PC-3 (cell line): ENCODE measurements at regions not wholly inside any gene's neighbourhood (a gene's known extent, or its start where the extent isn't known, plus 50 kb on each side); places are given as distances from the start of the nearest gene placed in this dataset.

Source experiments
- ATAC-seq: fragments of 200-7000 bp; cut with Tn5 transposase; 2 replicates; pipeline ENCODE4 v1.9.1; 2020; ENCODE audit warnings: mild to moderate bottlenecking, moderate library complexity
- BruUV-seq: library from RNA; stranded (reverse); fragments of 400-500 nt; replicated peaks from 2 replicates; lab custom pipeline; 2021; lab: Mats Ljungman, UMichigan
- CTCF ChIA-PET: fragments of 300-600 bp; sonication (Branson Sonifier 250); formaldehyde crosslinking; loops from one replicate; lab custom pipeline; 2022; ENCODE audit warnings: antibody characterized with exemption; lab: Charles Lee
- POLR2A ChIA-PET: fragments of 300-600 bp; sonication (Branson Sonifier 250); formaldehyde crosslinking; loops from one replicate; lab custom pipeline; 2022; ENCODE audit warnings: antibody characterized with exemption; ENCODE audit not compliant: unreplicated experiment; lab: Charles Lee
- DNase-seq: peaks from one replicate; pipeline ENCODE4 v3.0.0-alpha.2; 2015
- H2AFZ ChIP-seq: fragments of 300-600 bp; sonication (generic); 2 replicates; pipeline ENCODE4 v1.6.0; 2016; ENCODE audit warnings: antibody characterized with exemption, low read length
- H3F3A ChIP-seq: fragments of 300-600 bp; sonication (generic); one replicate; pipeline ENCODE4 v1.6.0; 2017; ENCODE audit warnings: antibody characterized with exemption, low read length, control low read depth, mild to moderate bottlenecking; ENCODE audit not compliant: unreplicated experiment
- H3K27ac ChIP-seq: fragments of 300-600 bp; sonication (generic); 2 replicates; pipeline ENCODE4 v1.5.1; 2016; ENCODE audit warnings: mild to moderate bottlenecking, low read length
- H3K27me3 ChIP-seq: fragments of 300-600 bp; sonication (generic); 2 replicates; pipeline ENCODE4 v1.6.1; 2016; ENCODE audit warnings: low read length, mixed read lengths
- H3K36me3 ChIP-seq: fragments of 300-600 bp; sonication (generic); 2 replicates; pipeline ENCODE4 v1.6.1; 2016; ENCODE audit warnings: low read depth, mixed run types, low read length, mixed read lengths
- H3K4me1 ChIP-seq: fragments of 300-600 bp; sonication (generic); 2 replicates; pipeline ENCODE4 v1.5.1; 2016; ENCODE audit warnings: low read length; ENCODE audit not compliant: insufficient read depth
- H3K4me2 ChIP-seq: fragments of 300-600 bp; sonication (generic); 2 replicates; pipeline ENCODE4 v1.6.0; 2016; ENCODE audit warnings: low read length
- H3K4me3 ChIP-seq: fragments of 300-600 bp; sonication (generic); 2 replicates; pipeline ENCODE4 v1.5.1; 2016; ENCODE audit warnings: mild to moderate bottlenecking, low read length, mixed read lengths
- H3K79me2 ChIP-seq: fragments of 300-600 bp; sonication (generic); 2 replicates; pipeline ENCODE4 v1.6.1; 2017; ENCODE audit warnings: low read length, mixed read lengths
- H3K9ac ChIP-seq: fragments of 300-600 bp; sonication (generic); 2 replicates; pipeline ENCODE4 v1.6.0; 2016; ENCODE audit warnings: mild to moderate bottlenecking, low read length
- H3K9me2 ChIP-seq: fragments of 300-600 bp; sonication (generic); replicated peaks from 2 replicates; pipeline ENCODE4 v1.6.1; 2016; ENCODE audit warnings: mixed run types, low read length, mixed read lengths
- H3K9me3 ChIP-seq: fragments of 300-600 bp; sonication (generic); 2 replicates; pipeline ENCODE4 v1.6.1; 2016; ENCODE audit warnings: low read length, mixed read lengths
- H4K20me1 ChIP-seq: fragments of 300-600 bp; sonication (generic); 2 replicates; pipeline ENCODE4 v1.6.1; 2016; ENCODE audit warnings: low read length, mixed read lengths
- CTCF ChIP-seq: fragments of 300-600 bp; sonication (generic); conservative IDR thresholded peaks from 2 replicates; pipeline ENCODE4 v1.5.1; 2017; ENCODE audit warnings: antibody characterized with exemption, low read depth, mild to moderate bottlenecking, low read length
- EZH2 ChIP-seq: fragments of 300-600 bp; sonication (generic); IDR thresholded peaks from one replicate; pipeline ENCODE4 v1.6.1; 2017; ENCODE audit warnings: antibody characterized with exemption, mild to moderate bottlenecking, low read length; ENCODE audit not compliant: unreplicated experiment
- EZH2phosphoT487 ChIP-seq: fragments of 300-600 bp; sonication (generic); IDR thresholded peaks from 2 replicates; pipeline ENCODE4 v1.6.1; 2018; ENCODE audit warnings: mild to moderate bottlenecking, antibody characterized with exemption, low read length, borderline replicate concordance
- intact Hi-C: fragments of 100-400 bp; cut with micrococcal nuclease; formaldehyde crosslinking; loops from 2 replicates; pipeline ENCODE4 v1.9.0; 2023

GRCh38 chr7:106518239-106518638 is 142.7 kb downstream of the CCDC71L start:
- Histone ChIP-seq H3K79me2 (no peaks in the 10 kb centered on the region), H2AFZ (no peak overlapping the region), H3K36me3 (no peaks in the 10 kb centered on the region), H3K4me3 (no peak overlapping the region), H3K27me3 (peaks cover 9% of the 10 kb centered on the region; the same call in 1 of the 2 replicates), H3K9me2 (no peaks in the 10 kb centered on the region), H3K9ac (no peak overlapping the region), H3K27ac (no peak overlapping the region), H3K4me2 (no peak overlapping the region), H3K9me3 (no peaks in the 10 kb centered on the region), H3K4me1 (no peaks in the 10 kb centered on the region), H4K20me1 (no peaks in the 10 kb centered on the region), H3F3A (no peaks in the 10 kb centered on the region)
- intact Hi-C loops: no loop called here
- TF ChIP-seq EZH2 (no peak), CTCF (no peak), EZH2phosphoT487 (no peak)
- DNase-seq: no peak
- no peak for ATAC-seq
- BruUV-seq: no TSS peak
- CTCF ChIA-PET: no interaction called here
- POLR2A ChIA-PET: interaction anchor here (0.6 kb wide), 1 partner anchor 261 kb away, joined by 3 read pairs; no protein-coding TSS in a partner anchor

GRCh38 chr7:106517508-106517907 is 143.4 kb downstream of the CCDC71L start:
- Histone ChIP-seq H3K4me3 (no peak overlapping the region), H3K4me1 (no peaks in the 10 kb centered on the region), H2AFZ (no peak overlapping the region), H3K36me3 (no peaks in the 10 kb centered on the region), H3K4me2 (no peak overlapping the region), H3K27me3 (peaks cover 9% of the 10 kb centered on the region; the same call in 1 of the 2 replicates), H3K9me2 (no peaks in the 10 kb centered on the region), H3K9me3 (no peaks in the 10 kb centered on the region), H3K27ac (no peak overlapping the region), H3K79me2 (no peaks in the 10 kb centered on the region), H3F3A (no peaks in the 10 kb centered on the region), H4K20me1 (no peaks in the 10 kb centered on the region), H3K9ac (no peak overlapping the region)
- no peak for DNase-seq
- no peak for TF ChIP-seq EZH2phosphoT487
- no peak for TF ChIP-seq CTCF
- TF ChIP-seq EZH2: no peak
- intact Hi-C loops: no loop called here
- CTCF ChIA-PET: no interaction called here
- BruUV-seq: no TSS peak
- ATAC-seq: no peak
- POLR2A ChIA-PET: interaction anchor here (0.6 kb wide), 1 partner anchor 260 kb away, joined by 3 read pairs; no protein-coding TSS in a partner anchor

GRCh38 chr7:106515321-106515720 is 145.6 kb downstream of the CCDC71L start:
- Histone ChIP-seq H3K4me1 (no peaks in the 10 kb centered on the region), H3K27ac (no peak overlapping the region), H3F3A (no peaks in the 10 kb centered on the region), H3K36me3 (no peaks in the 10 kb centered on the region), H3K9me3 (no peaks in the 10 kb centered on the region), H3K4me3 (no peak overlapping the region), H2AFZ (no peak overlapping the region), H3K79me2 (no peaks in the 10 kb centered on the region), H3K9ac (no peak overlapping the region), H4K20me1 (no peaks in the 10 kb centered on the region), H3K27me3 (peaks cover 9% of the 10 kb centered on the region; the same call in 1 of the 2 replicates), H3K9me2 (no peaks in the 10 kb centered on the region), H3K4me2 (no peak overlapping the region)
- no peak for DNase-seq
- no peak for ATAC-seq
- TF ChIP-seq CTCF (no peak), EZH2 (no peak), EZH2phosphoT487 (no peak)
- ChIA-PET POLR2A (no interaction called here), CTCF (no interaction called here)
- BruUV-seq: no TSS peak
- intact Hi-C loops: no loop called here
